ENCODE measurements at regions not wholly inside any gene's neighbourhood (a gene's known extent, or its start where the extent isn't known, plus 50 kb on each side); places are given as distances from the start of the nearest gene placed in this dataset.

DNA sequence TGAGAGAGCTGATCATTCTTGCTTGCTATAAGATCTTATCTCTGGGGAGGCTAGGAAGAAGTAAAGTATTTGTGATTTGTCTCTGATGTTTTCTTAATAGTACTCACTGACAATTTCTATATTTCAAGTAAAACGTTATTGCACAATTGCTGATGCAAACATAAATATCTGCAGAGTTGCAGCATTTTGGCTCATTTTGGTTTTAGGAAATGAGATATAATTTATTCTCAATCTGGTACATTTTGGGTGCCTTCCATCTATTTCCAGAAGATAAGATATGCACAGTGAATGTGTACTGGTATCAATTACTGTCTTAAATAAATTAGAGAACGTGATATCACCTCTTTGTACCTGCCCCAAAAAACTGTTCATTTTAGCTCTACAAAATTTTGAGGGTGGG lies 1431.5 kb downstream of the BRINP3 start:
- TF ChIP-seq, protein P1, sequence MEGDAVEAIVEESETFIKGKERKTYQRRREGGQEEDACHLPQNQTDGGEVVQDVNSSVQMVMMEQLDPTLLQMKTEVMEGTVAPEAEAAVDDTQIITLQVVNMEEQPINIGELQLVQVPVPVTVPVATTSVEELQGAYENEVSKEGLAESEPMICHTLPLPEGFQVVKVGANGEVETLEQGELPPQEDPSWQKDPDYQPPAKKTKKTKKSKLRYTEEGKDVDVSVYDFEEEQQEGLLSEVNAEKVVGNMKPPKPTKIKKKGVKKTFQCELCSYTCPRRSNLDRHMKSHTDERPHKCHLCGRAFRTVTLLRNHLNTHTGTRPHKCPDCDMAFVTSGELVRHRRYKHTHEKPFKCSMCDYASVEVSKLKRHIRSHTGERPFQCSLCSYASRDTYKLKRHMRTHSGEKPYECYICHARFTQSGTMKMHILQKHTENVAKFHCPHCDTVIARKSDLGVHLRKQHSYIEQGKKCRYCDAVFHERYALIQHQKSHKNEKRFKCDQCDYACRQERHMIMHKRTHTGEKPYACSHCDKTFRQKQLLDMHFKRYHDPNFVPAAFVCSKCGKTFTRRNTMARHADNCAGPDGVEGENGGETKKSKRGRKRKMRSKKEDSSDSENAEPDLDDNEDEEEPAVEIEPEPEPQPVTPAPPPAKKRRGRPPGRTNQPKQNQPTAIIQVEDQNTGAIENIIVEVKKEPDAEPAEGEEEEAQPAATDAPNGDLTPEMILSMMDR (IDR thresholded peaks at IDR 0.05; ENCODE audit: low read length) = no peak
- TF ChIP-seq EZH2phosphoT487 (IDR thresholded peaks at IDR 0.05; ENCODE audit: low read length) (no peak), EZH2 (optimal IDR thresholded peaks at IDR 0.05; ENCODE audit: low read depth, low read length) (no peak)
- no peak overlapping the region for H2AFZ ChIP-seq (ENCODE audit: low read length)
- H3K4me3 ChIP-seq (ENCODE audit: low read length) = no peak overlapping the region
- H3K9me3 ChIP-seq (replicated peaks; ENCODE audit: insufficient read depth, low read length) = no peaks in the 10 kb centered on the region
- no peaks in the 10 kb centered on the region for H3K9me2 ChIP-seq (replicated peaks; ENCODE audit: insufficient read depth, low read length)
- no peak overlapping the region for H3K9ac ChIP-seq (ENCODE audit: low read length)
- no peak overlapping the region for H3K4me2 ChIP-seq (ENCODE audit: low read depth, low read length)
- H3K79me2 ChIP-seq (ENCODE audit: low read length) = no peaks in the 10 kb centered on the region
- no peak overlapping the region for H3K27ac ChIP-seq (ENCODE audit: low read length)
- H4K20me1 ChIP-seq (ENCODE audit: insufficient read depth, low read length) = no peaks in the 10 kb centered on the region
- no peaks in the 10 kb centered on the region for H3K27me3 ChIP-seq (replicated peaks; ENCODE audit: insufficient read depth, low read length)
- H3F3A ChIP-seq (ENCODE audit: insufficient read depth, low read length) = no peaks in the 10 kb centered on the region
- DNase-seq = no peak
- H3K4me1 ChIP-seq (ENCODE audit: low read length) = no peaks in the 10 kb centered on the region
- H3K36me3 ChIP-seq (replicated peaks; ENCODE audit: insufficient read depth, low read length) = no peaks in the 10 kb centered on the region

DNA sequence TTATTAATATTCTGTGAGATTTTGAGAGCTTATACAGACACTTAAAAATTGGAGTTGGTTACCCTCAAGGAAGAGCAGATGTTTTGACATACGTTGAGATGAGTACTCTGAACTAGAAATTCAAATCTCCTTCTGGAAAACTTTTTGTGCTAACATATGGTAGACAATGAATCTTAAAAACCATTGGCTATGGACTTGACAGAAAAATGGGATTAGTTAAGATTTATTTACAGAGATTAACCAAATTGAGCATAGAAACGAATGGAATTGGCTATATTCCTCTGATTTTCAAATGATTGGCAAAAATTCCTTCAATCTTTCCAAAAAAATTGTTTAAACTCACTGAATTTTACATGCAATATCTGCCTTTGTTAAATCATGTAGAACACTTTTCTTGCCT lies 1392.9 kb downstream of the BRINP3 start:
- H3K4me1 ChIP-seq (ENCODE audit: low read length) = no peaks in the 10 kb centered on the region
- no peaks in the 10 kb centered on the region for H3K9me3 ChIP-seq (replicated peaks; ENCODE audit: insufficient read depth, low read length)
- H3K27ac ChIP-seq (ENCODE audit: low read length) = no peak overlapping the region
- no peak for TF ChIP-seq EZH2phosphoT487 (IDR thresholded peaks at IDR 0.05; ENCODE audit: low read length)
- TF ChIP-seq, protein P1 (IDR thresholded peaks at IDR 0.05; ENCODE audit: low read length) = no peak
- no peak for TF ChIP-seq EZH2 (optimal IDR thresholded peaks at IDR 0.05; ENCODE audit: low read depth, low read length)
- no peak overlapping the region for H2AFZ ChIP-seq (ENCODE audit: low read length)
- H3K27me3 ChIP-seq (replicated peaks; ENCODE audit: insufficient read depth, low read length) = no peaks in the 10 kb centered on the region
- no peaks in the 10 kb centered on the region for H4K20me1 ChIP-seq (ENCODE audit: insufficient read depth, low read length)
- no peak overlapping the region for H3K9ac ChIP-seq (ENCODE audit: low read length)
- H3K4me3 ChIP-seq (ENCODE audit: low read length) = no peak overlapping the region
- DNase-seq = no peak
- no peaks in the 10 kb centered on the region for H3K9me2 ChIP-seq (replicated peaks; ENCODE audit: insufficient read depth, low read length)
- H3K36me3 ChIP-seq (replicated peaks; ENCODE audit: insufficient read depth, low read length) = no peaks in the 10 kb centered on the region
- H3F3A ChIP-seq (ENCODE audit: insufficient read depth, low read length) = no peaks in the 10 kb centered on the region
- H3K79me2 ChIP-seq (ENCODE audit: low read length) = no peaks in the 10 kb centered on the region
- H3K4me2 ChIP-seq (ENCODE audit: low read depth, low read length) = no peak overlapping the region

DNA sequence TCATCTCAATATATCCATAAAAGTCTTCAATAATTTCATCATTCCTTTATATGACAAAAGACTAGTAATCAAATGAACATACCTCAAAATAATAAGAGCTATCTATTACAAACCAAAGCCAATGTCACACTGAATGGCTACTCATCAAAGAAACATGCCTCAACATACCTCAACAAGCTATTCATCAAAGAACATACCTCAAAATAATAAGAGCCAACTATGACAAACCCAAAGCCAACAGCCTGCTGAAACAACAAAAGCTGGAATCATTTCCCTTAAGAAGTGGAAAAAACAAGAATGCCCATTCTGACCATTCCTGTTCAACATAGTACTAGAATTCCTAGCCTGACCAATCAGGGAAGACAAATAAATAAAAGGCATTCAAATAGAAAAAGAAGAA lies 1373.7 kb downstream of the BRINP3 start:
- Histone ChIP-seq H3K27me3 (replicated peaks; ENCODE audit: insufficient read depth, low read length) (no peaks in the 10 kb centered on the region), H3K4me2 (ENCODE audit: low read depth, low read length) (no peak overlapping the region), H3K79me2 (ENCODE audit: low read length) (no peaks in the 10 kb centered on the region), H3K9me2 (replicated peaks; ENCODE audit: insufficient read depth, low read length) (no peaks in the 10 kb centered on the region), H2AFZ (ENCODE audit: low read length) (no peak overlapping the region), H3K36me3 (replicated peaks; ENCODE audit: insufficient read depth, low read length) (no peaks in the 10 kb centered on the region), H3K9me3 (replicated peaks; ENCODE audit: insufficient read depth, low read length) (no peaks in the 10 kb centered on the region), H3K9ac (ENCODE audit: low read length) (no peak overlapping the region), H3K4me1 (ENCODE audit: low read length) (no peaks in the 10 kb centered on the region), H3K4me3 (ENCODE audit: low read length) (no peak overlapping the region), H3F3A (ENCODE audit: insufficient read depth, low read length) (no peaks in the 10 kb centered on the region), H3K27ac (ENCODE audit: low read length) (no peak overlapping the region), H4K20me1 (ENCODE audit: insufficient read depth, low read length) (no peaks in the 10 kb centered on the region)
- TF ChIP-seq, protein P1 (IDR thresholded peaks at IDR 0.05; ENCODE audit: low read length) = no peak
- TF ChIP-seq EZH2 (optimal IDR thresholded peaks at IDR 0.05; ENCODE audit: low read depth, low read length) = no peak
- TF ChIP-seq EZH2phosphoT487 (IDR thresholded peaks at IDR 0.05; ENCODE audit: low read length) = no peak
- no peak for DNase-seq

All from MM.1S (cell line).